Ectodermal cell (in vitro differentiated cells): ENCODE measurements at regions not wholly inside any gene's neighbourhood (a gene's known extent, or its start where the extent isn't known, plus 50 kb on each side); places are given as distances from the start of the nearest gene placed in this dataset.
A peak's percentile ranks its signal among the peaks of the same experiment; 100 is the strongest.

Source experiments
- H3K27ac ChIP-seq: 2 replicates; pipeline ENCODE4 v1.7.0; 2013; ENCODE audit warnings: mild to moderate bottlenecking, low read depth, low read length; ENCODE audit not compliant: insufficient read depth, poor library complexity, severe bottlenecking
- H3K27me3 ChIP-seq: 2 replicates; pipeline ENCODE4 v1.7.0; 2013; ENCODE audit warnings: mild to moderate bottlenecking, low read length; ENCODE audit not compliant: insufficient read depth, control insufficient read depth, poor library complexity, severe bottlenecking
- H3K36me3 ChIP-seq: one replicate; pipeline ENCODE4 v1.7.0; 2013; ENCODE audit warnings: low read length; ENCODE audit not compliant: control insufficient read depth, insufficient read depth
- H3K4me1 ChIP-seq: one replicate; pipeline ENCODE4 v1.7.0; 2013; ENCODE audit warnings: low read length; ENCODE audit not compliant: control insufficient read depth, insufficient read depth
- H3K4me3 ChIP-seq: 2 replicates; pipeline ENCODE4 v1.7.0; 2013; ENCODE audit warnings: low read depth, low read length, control low read depth; ENCODE audit not compliant: insufficient read depth
- H3K9me3 ChIP-seq: 2 replicates; pipeline ENCODE4 v1.7.0; 2013; ENCODE audit warnings: mild to moderate bottlenecking, low read length, moderate library complexity; ENCODE audit not compliant: control insufficient read depth
- WGBS, 2 experiments: methylation state at CpG; one replicate each; pipeline ENCODE4 v1.1.7; 2013; ENCODE audit warnings: missing lambda C conversion rate in 2 of 2; 5-methylcytosine and 5-hydroxymethylcytosine counted together

GRCh38 chr6:93916716-93917115, 497.4 kb upstream of the EPHA7 start:
- H3K9me3 ChIP-seq: no peaks in the 10 kb centered on the region
- H3K27ac ChIP-seq: no peak overlapping the region
- H3K36me3 ChIP-seq: no peaks in the 10 kb centered on the region
- H3K27me3 ChIP-seq: no peaks in the 10 kb centered on the region
- peaks cover 6% of the 10 kb centered on the region for H3K4me1 ChIP-seq
- WGBS, 2 experiments: 78% methylated on average over 1 of the region's 1 CpG; no CpG with 5 or more reads in 1 of the 2 experiments
- no peak overlapping the region for H3K4me3 ChIP-seq

- no peak overlapping the region for H3K27ac ChIP-seq
- H3K4me3 ChIP-seq: no peak overlapping the region
- H3K27me3 ChIP-seq: no peaks in the 10 kb centered on the region
- peaks cover 6% of the 10 kb centered on the region for H3K4me1 ChIP-seq
- no peaks in the 10 kb centered on the region for H3K9me3 ChIP-seq
- H3K36me3 ChIP-seq: no peaks in the 10 kb centered on the region
Observed at GRCh38 chr6:93915961-93916360, 496.6 kb upstream of the EPHA7 start.

- Histone ChIP-seq H3K4me1 (no peaks in the 10 kb centered on the region), H3K36me3 (peaks cover 13% of the 10 kb centered on the region), H3K27me3 (no peaks in the 10 kb centered on the region), H3K27ac (no peak overlapping the region), H3K4me3 (no peak overlapping the region), H3K9me3 (peaks cover 2% of the 10 kb centered on the region)
- WGBS, 2 experiments: 86 to 95% methylated on average over 5 of the region's 5 CpGs
Observed at GRCh38 chr6:93902517-93902916, 483.2 kb upstream of the EPHA7 start.

GRCh38 chr6:93900142-93900541, 480.8 kb upstream of the EPHA7 start:
- no peaks in the 10 kb centered on the region for H3K4me1 ChIP-seq
- H3K4me3 ChIP-seq: no peak overlapping the region
- peaks cover 11% of the 10 kb centered on the region for H3K36me3 ChIP-seq
- peaks cover 2% of the 10 kb centered on the region for H3K9me3 ChIP-seq
- no peaks in the 10 kb centered on the region for H3K27me3 ChIP-seq
- no peak overlapping the region for H3K27ac ChIP-seq

- WGBS, 2 experiments: 100% methylated on average over 1 of the region's 1 CpG; no CpG with 5 or more reads in 1 of the 2 experiments
- H3K4me3 ChIP-seq: no peak overlapping the region
- H3K4me1 ChIP-seq: no peaks in the 10 kb centered on the region
- H3K27me3 ChIP-seq: no peaks in the 10 kb centered on the region
- no peaks in the 10 kb centered on the region for H3K36me3 ChIP-seq
- H3K9me3 ChIP-seq: no peaks in the 10 kb centered on the region
- H3K27ac ChIP-seq: no peak overlapping the region
Observed at GRCh38 chr6:93896081-93896480, 476.7 kb upstream of the EPHA7 start.

GRCh38 chr6:93894521-93894920, 475.2 kb upstream of the EPHA7 start:
- H3K27me3 ChIP-seq: no peaks in the 10 kb centered on the region
- no peaks in the 10 kb centered on the region for H3K36me3 ChIP-seq
- 77 to 87% methylated on average over 1 of the region's 1 CpG for WGBS, 2 experiments
- H3K4me3 ChIP-seq: no peak overlapping the region
- H3K27ac ChIP-seq: no peak overlapping the region
- no peaks in the 10 kb centered on the region for H3K4me1 ChIP-seq
- no peaks in the 10 kb centered on the region for H3K9me3 ChIP-seq

- Histone ChIP-seq H3K27ac (no peak overlapping the region), H3K4me1 (no peaks in the 10 kb centered on the region), H3K36me3 (no peaks in the 10 kb centered on the region), H3K4me3 (no peak overlapping the region), H3K27me3 (no peaks in the 10 kb centered on the region), H3K9me3 (no peaks in the 10 kb centered on the region)
- 83 to 93% methylated on average over 2 of the region's 2 CpGs for WGBS, 2 experiments
Observed at GRCh38 chr6:93889713-93890112, 470.4 kb upstream of the EPHA7 start.

GRCh38 chr6:93886416-93886815, 467.1 kb upstream of the EPHA7 start:
- no peak overlapping the region for H3K4me3 ChIP-seq
- no peaks in the 10 kb centered on the region for H3K36me3 ChIP-seq
- no peaks in the 10 kb centered on the region for H3K9me3 ChIP-seq
- no peaks in the 10 kb centered on the region for H3K4me1 ChIP-seq
- WGBS, 2 experiments: 96% methylated on average over 4 of the region's 4 CpGs
- no peak overlapping the region for H3K27ac ChIP-seq
- no peaks in the 10 kb centered on the region for H3K27me3 ChIP-seq

- H3K27me3 ChIP-seq: no peaks in the 10 kb centered on the region
- 26 to 36% methylated on average over 3 of the region's 3 CpGs for WGBS, 2 experiments
- no peak overlapping the region for H3K4me3 ChIP-seq
- H3K4me1 ChIP-seq: peaks cover 14% of the 10 kb centered on the region
- no peaks in the 10 kb centered on the region for H3K9me3 ChIP-seq
- no peaks in the 10 kb centered on the region for H3K36me3 ChIP-seq
- H3K27ac ChIP-seq: peak overlapping the region; percentile 67
Observed at GRCh38 chr6:93859971-93860370, 440.6 kb upstream of the EPHA7 start.

- H3K27me3 ChIP-seq: no peaks in the 10 kb centered on the region
- peaks cover 2% of the 10 kb centered on the region for H3K9me3 ChIP-seq
- H3K4me3 ChIP-seq: no peak overlapping the region
- WGBS, 2 experiments: 40 to 64% methylated on average over 1 of the region's 2 CpGs
- peaks cover 14% of the 10 kb centered on the region for H3K4me1 ChIP-seq
- no peak overlapping the region for H3K27ac ChIP-seq
- no peaks in the 10 kb centered on the region for H3K36me3 ChIP-seq
Observed at GRCh38 chr6:93858213-93858612, 438.9 kb upstream of the EPHA7 start.

- Histone ChIP-seq H3K9me3 (peaks cover 2% of the 10 kb centered on the region), H3K36me3 (no peaks in the 10 kb centered on the region), H3K4me3 (no peak overlapping the region), H3K4me1 (peaks cover 9% of the 10 kb centered on the region), H3K27ac (no peak overlapping the region), H3K27me3 (no peaks in the 10 kb centered on the region)
- WGBS, 2 experiments: 95 to 96% methylated on average over 3 to 4 of the region's 4 CpGs
Observed at GRCh38 chr6:93849857-93850256, 430.5 kb upstream of the EPHA7 start.
